Astrocyte (in vitro differentiated cells and primary cell): ENCODE measurements at regions not wholly inside any gene's neighbourhood (a gene's known extent, or its start where the extent isn't known, plus 50 kb on each side); places are given as distances from the start of the nearest gene placed in this dataset.

ENCODE experiments used
- CTCF ChIP-seq: IDR thresholded peaks from 2 replicates; pipeline ENCODE4 v1.5.1; 2011; ENCODE audit warnings: low read depth, mild to moderate bottlenecking, inconsistent platforms, low read length, moderate library complexity; ENCODE audit not compliant: insufficient read depth
- EZH2 ChIP-seq: IDR thresholded peaks from 2 replicates; pipeline ENCODE4 v1.6.1; 2012; ENCODE audit warnings: mild to moderate bottlenecking, low read length, inconsistent platforms; ENCODE audit not compliant: insufficient read depth

DNA sequence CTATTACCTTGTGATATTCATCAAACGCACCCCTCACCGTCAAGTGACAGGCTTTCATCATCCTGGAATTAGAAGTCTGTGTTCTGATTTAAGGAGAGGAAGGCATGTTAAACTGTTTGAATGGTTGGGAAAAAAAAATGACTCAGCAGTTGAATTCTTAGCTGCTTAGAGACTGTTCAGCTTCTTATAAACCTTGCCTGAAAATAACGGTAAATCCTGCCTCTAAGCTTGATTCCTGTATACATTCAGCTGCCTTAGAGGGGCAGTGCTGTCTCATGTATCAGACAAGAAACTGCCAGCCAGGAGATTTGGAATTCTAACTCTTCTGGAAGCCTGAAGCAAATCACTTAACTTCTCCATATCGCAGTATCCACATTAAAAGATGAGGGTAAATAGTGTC, 437.4 kb downstream of the JRKL start:
- TF ChIP-seq CTCF (peak; percentile 4), EZH2 (no peak)
